T1000 (cell line): ENCODE measurements at regions not wholly inside any gene's neighbourhood (a gene's known extent, or its start where the extent isn't known, plus 50 kb on each side); places are given as distances from the start of the nearest gene placed in this dataset.
"Not testable (repeated sequence)": the region's sequence is repeated elsewhere in the genome, so short reads cannot be mapped to it uniquely, and the experiment has no call there.

Experiments
- DNase-seq: peaks from one replicate; lab custom pipeline; 2025; ENCODE audit warnings: mixed read lengths; lab: John Stamatoyannopoulos, UW

DNA sequence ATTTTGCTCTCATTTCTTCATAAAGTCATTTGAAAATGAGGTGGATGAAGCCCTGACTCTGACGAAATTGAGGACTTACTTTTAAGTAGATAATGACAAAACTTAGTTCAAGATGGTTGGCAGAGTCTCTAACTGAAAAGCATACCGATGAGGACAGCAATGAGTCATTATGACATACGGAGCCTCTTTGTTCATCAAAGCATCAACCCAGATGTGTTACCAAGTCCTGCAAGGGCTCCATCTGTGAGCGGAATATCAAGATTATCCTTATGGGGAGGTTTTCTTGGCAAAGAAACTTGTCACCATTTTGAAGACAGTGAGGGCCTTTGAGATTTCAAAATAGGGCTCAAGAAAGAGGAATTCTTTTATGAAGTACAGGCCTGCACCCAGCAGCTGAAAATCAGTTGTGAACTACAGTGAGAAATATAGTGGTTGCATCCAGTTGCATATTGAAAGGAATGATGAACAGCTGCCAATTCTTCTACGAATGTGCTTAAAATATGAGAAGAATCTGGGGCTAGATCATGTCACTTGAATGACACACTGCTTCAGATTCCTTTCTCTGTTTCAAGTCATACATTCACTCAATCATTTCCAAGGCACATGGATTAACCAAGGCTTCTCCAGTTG, 86.6 kb upstream of the SLC24A2 start:
- no peak for DNase-seq

DNA sequence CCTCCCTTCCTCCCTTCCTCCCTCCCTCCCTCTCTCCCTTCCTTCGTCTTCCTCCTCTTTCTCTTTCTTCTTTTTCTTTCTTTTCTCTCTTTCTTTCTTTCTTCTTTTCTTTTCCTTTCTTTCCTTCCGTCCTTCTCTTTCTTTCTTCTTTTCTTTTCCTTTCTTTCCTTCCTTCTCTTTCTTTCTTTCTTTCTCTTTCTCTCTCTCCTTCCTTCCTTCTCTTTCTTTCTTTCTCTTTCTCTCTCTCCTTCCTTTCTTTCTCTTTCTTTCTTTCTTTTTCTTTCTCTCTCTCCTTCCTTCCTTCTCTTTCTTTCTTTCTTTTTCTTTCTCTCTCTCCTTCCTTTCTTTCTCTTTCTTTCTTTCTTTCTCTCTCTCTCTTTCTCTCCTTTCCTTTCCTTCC, 84.4 kb upstream of the SLC24A2 start:
- DNase-seq, result not testable (repeated sequence)

DNA sequence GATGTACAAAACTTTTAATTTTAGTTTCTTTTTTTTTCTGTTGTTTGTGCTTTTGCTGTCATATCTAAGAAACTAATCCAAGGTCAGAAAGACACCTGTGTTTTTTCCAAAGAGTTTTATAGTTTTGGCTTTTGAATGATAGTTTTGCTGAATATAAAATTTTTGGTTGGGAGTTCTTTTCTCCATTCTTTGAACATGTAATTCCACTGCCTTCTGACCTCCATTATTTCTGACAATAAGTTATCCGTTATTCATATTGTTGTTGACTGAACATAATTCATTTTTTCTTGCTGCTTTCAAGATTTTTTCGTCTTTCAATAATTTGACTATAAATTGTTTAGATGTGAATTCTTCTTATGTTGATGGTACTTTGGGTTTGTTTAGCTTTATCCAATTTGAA, 82.2 kb upstream of the SLC24A2 start:
- no peak for DNase-seq

DNA sequence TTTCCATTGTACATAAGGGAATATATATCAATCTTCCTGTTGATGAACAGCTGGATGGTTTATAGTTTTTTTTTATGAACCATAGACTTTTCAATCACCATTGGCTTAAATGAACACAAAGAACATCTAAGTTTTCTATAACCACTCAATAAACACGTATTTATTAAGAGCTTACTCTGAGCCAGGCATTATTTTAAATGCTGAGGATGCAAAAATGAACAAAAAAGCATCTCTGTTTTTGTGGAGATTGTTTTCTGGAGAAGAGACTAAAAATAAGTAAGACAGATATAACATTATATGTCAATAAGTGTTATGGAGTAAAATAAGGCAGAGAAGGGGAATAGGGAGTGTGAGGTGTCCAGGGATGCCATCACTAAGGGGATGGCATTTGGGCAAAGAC, 52.1 kb upstream of the SLC24A2 start:
- no peak for DNase-seq
